ENCODE measurements at regions not wholly inside any gene's neighbourhood (a gene's known extent, or its start where the extent isn't known, plus 50 kb on each side); places are given as distances from the start of the nearest gene placed in this dataset.

DNA sequence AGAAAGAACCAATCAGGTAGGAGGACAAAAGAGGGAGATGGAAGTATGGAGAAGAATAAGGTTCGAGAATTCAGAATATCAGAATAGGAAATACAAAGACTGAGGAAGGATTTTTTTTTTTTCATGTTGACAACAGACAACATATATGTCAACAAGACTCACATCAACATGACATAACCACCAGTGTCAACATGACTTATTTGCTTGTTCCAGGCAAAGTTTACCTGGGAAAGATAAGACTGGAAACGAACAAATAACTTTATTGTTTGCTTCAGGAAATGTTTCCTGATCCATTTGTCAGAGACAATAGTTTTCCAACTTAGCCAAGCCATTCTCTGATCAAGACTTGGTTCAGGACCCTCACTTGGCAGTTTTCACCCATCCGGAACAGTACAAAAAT lies 321.9 kb upstream of the NETO1 start:
- TF ChIP-seq POLR2AphosphoS5 (IDR thresholded peaks at IDR 0.05; ENCODE audit: insufficient read depth in 1 of 2, low read depth in 1 of 2) (no peak), POLR2A (IDR thresholded peaks at IDR 0.05) (no peak)
- TF ChIP-seq, protein P1, sequence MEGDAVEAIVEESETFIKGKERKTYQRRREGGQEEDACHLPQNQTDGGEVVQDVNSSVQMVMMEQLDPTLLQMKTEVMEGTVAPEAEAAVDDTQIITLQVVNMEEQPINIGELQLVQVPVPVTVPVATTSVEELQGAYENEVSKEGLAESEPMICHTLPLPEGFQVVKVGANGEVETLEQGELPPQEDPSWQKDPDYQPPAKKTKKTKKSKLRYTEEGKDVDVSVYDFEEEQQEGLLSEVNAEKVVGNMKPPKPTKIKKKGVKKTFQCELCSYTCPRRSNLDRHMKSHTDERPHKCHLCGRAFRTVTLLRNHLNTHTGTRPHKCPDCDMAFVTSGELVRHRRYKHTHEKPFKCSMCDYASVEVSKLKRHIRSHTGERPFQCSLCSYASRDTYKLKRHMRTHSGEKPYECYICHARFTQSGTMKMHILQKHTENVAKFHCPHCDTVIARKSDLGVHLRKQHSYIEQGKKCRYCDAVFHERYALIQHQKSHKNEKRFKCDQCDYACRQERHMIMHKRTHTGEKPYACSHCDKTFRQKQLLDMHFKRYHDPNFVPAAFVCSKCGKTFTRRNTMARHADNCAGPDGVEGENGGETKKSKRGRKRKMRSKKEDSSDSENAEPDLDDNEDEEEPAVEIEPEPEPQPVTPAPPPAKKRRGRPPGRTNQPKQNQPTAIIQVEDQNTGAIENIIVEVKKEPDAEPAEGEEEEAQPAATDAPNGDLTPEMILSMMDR (IDR thresholded peaks at IDR 0.05) = no peak

Data from vagina (tissue), 2 donors.